A673 (cell line): ENCODE measurements at regions not wholly inside any gene's neighbourhood (a gene's known extent, or its start where the extent isn't known, plus 50 kb on each side); places are given as distances from the start of the nearest gene placed in this dataset.

ENCODE experiments used
- CTCF ChIP-seq: fragments of 300-800, 200-600 bp; sonication (generic); conservative IDR thresholded peaks from 2 replicates; pipeline ENCODE4 v1.5.1; 2017; ENCODE audit warnings: low read depth, mild to moderate bottlenecking, antibody characterized with exemption, low read length, moderate library complexity, mixed read lengths
- EZH2 ChIP-seq: fragments of 200-600 bp; sonication (generic); IDR thresholded peaks from 2 replicates; pipeline ENCODE4 v1.6.1; 2017; ENCODE audit warnings: borderline replicate concordance, low read depth, mild to moderate bottlenecking, mixed read lengths, antibody characterized with exemption, low read length; ENCODE audit not compliant: poor library complexity, severe bottlenecking

GRCh38 chr15:93479715-93480114, 390.7 kb upstream of the RGMA start:
- TF ChIP-seq CTCF (no peak), EZH2 (no peak)
